GM23338 (cell line): ENCODE measurements at regions not wholly inside any gene's neighbourhood (a gene's known extent, or its start where the extent isn't known, plus 50 kb on each side); places are given as distances from the start of the nearest gene placed in this dataset. TPM values are rescaled to one million over a fixed set of nuclear protein-coding genes. Genes with fewer than 3 reads are reported as not detected.

Experiments used
- small RNA-seq: library from RNA; depleted of rRNA; stranded (forward); fragments of <200 nt; gene quantifications from one replicate; pipeline ENCODE3, GENCODE V24; 2014; ENCODE audit warnings: low replicate concordance

Small RNA genes in the stretch of these regions (small RNA-seq; reads per million reads assigned to genes)
- not detected for gene RNU6-829P
